ENCODE measurements at regions not wholly inside any gene's neighbourhood (a gene's known extent, or its start where the extent isn't known, plus 50 kb on each side); places are given as distances from the start of the nearest gene placed in this dataset.

GRCh38 chr12:131383741-131384543 lies 326.9 kb upstream of the SFSWAP start:
- H3K36me3 ChIP-seq (ENCODE audit: control insufficient read depth, insufficient read depth, low read length), result no peaks in the 10 kb centered on the region
- no peak overlapping the region for H3K4me3 ChIP-seq (ENCODE audit: low read depth, low read length)
- DNase-seq (ENCODE audit: low read depth), result no peak
- peaks cover 10% of the 10 kb centered on the region for H3K27me3 ChIP-seq (ENCODE audit: control insufficient read depth, insufficient read depth, low read length)
- no peak for TF ChIP-seq CTCF (IDR thresholded peaks at IDR 0.05; ENCODE audit: insufficient read depth, low read length, poor library complexity, severe bottlenecking)

GRCh38 chr12:131384544-131384855 lies 326.4 kb upstream of the SFSWAP start:
- peaks cover 10% of the 10 kb centered on the region for H3K27me3 ChIP-seq (ENCODE audit: control insufficient read depth, insufficient read depth, low read length)
- TF ChIP-seq CTCF (IDR thresholded peaks at IDR 0.05; ENCODE audit: insufficient read depth, low read length, poor library complexity, severe bottlenecking), result no peak

GRCh38 chr12:131385313-131386166 lies 325.4 kb upstream of the SFSWAP start:
- H3K27me3 ChIP-seq (ENCODE audit: control insufficient read depth, insufficient read depth, low read length), result peaks cover 7% of the 10 kb centered on the region
- no peak overlapping the region for H3K4me3 ChIP-seq (ENCODE audit: low read depth, low read length)
- DNase-seq (ENCODE audit: low read depth), result no peak
- TF ChIP-seq CTCF (IDR thresholded peaks at IDR 0.05; ENCODE audit: insufficient read depth, low read length, poor library complexity, severe bottlenecking), result no peak
- H3K36me3 ChIP-seq (ENCODE audit: control insufficient read depth, insufficient read depth, low read length), result no peaks in the 10 kb centered on the region

More at GRCh38 chr12:131384544-131384855, 326.4 kb upstream of the SFSWAP start:
- H3K36me3 ChIP-seq (ENCODE audit: control insufficient read depth, insufficient read depth, low read length), result no peaks in the 10 kb centered on the region
- no peak for DNase-seq (ENCODE audit: low read depth)
- no peak overlapping the region for H3K4me3 ChIP-seq (ENCODE audit: low read depth, low read length)

GRCh38 chr12:131386167-131386521 lies 324.7 kb upstream of the SFSWAP start:
- H3K36me3 ChIP-seq (ENCODE audit: control insufficient read depth, insufficient read depth, low read length), result no peaks in the 10 kb centered on the region
- DNase-seq (ENCODE audit: low read depth), result no peak
- H3K4me3 ChIP-seq (ENCODE audit: low read depth, low read length), result no peak overlapping the region
- TF ChIP-seq CTCF (IDR thresholded peaks at IDR 0.05; ENCODE audit: insufficient read depth, low read length, poor library complexity, severe bottlenecking), result no peak
- peaks cover 2% of the 10 kb centered on the region for H3K27me3 ChIP-seq (ENCODE audit: control insufficient read depth, insufficient read depth, low read length)

GRCh38 chr12:131386781-131387180 lies 324.1 kb upstream of the SFSWAP start:
- DNase-seq (ENCODE audit: low read depth), result no peak
- no peaks in the 10 kb centered on the region for H3K27me3 ChIP-seq (ENCODE audit: control insufficient read depth, insufficient read depth, low read length)
- H3K36me3 ChIP-seq (ENCODE audit: control insufficient read depth, insufficient read depth, low read length), result no peaks in the 10 kb centered on the region
- no peak overlapping the region for H3K4me3 ChIP-seq (ENCODE audit: low read depth, low read length)
- no peak for TF ChIP-seq CTCF (IDR thresholded peaks at IDR 0.05; ENCODE audit: insufficient read depth, low read length, poor library complexity, severe bottlenecking)
